HCT116 (cell line): ENCODE measurements at regions not wholly inside any gene's neighbourhood (a gene's known extent, or its start where the extent isn't known, plus 50 kb on each side); places are given as distances from the start of the nearest gene placed in this dataset.

Experiments used
- ATAC-seq: fragments of 200-7000 bp; cut with Tn5 transposase; 2 replicates; pipeline ENCODE4 v1.9.1; 2020; ENCODE audit warnings: mild to moderate bottlenecking, moderate library complexity
- BruUV-seq: library from RNA; stranded (reverse); fragments of 400-500 nt; replicated peaks from 2 replicates; lab custom pipeline; 2021; lab: Mats Ljungman, UMichigan
- CTCF ChIA-PET: fragments of 300-600 bp; sonication (Branson Sonifier 250); formaldehyde crosslinking; loops from one replicate; lab custom pipeline; 2021; ENCODE audit warnings: antibody characterized with exemption; lab: Charles Lee
- POLR2A ChIA-PET: fragments of 300-600, 350-600 bp; sonication (Branson Sonifier 250); formaldehyde crosslinking; loops from one replicate; lab custom pipeline; 2021; ENCODE audit warnings: antibody characterized with exemption; lab: Charles Lee
- RAD21 ChIA-PET, 2 experiments: fragments of 300-600 bp; sonication (Branson Sonifier 250); formaldehyde crosslinking; loops; one replicate each; lab custom pipeline; 2023; ENCODE audit warnings: low total read pairs in 2 of 2; ENCODE audit not compliant: uncharacterized antibody in 2 of 2, unreplicated experiment in 2 of 2, low non-redundant PET in 1 of 2; lab: Charles Lee
- DNase-seq: peaks from one replicate; pipeline ENCODE4 v3.0.0-alpha.2; 2010; ENCODE audit warnings: low read depth, low spot score
- H2AFZ ChIP-seq: fragments of 200-600 bp; shearing (Covaris generic), sonication (generic); 2 replicates; pipeline ENCODE4 v1.6.1; 2017; ENCODE audit warnings: low read depth, mixed run types, mixed read lengths, antibody characterized with exemption, low read length; ENCODE audit not compliant: poor library complexity, severe bottlenecking
- H3K27ac ChIP-seq: 2 replicates; pipeline ENCODE4 v1.5.1; 2012; ENCODE audit warnings: low read depth, low read length
- H3K27me3 ChIP-seq: fragments of 200-600 bp; sonication (generic); 2 replicates; pipeline ENCODE4 v1.6.1; 2016; ENCODE audit warnings: mixed run types, low read length, mixed read lengths; ENCODE audit not compliant: insufficient read depth
- H3K36me3 ChIP-seq, 2 experiments: fragments of 200-500 bp in 1 of 2; fragments of 200-600 bp in 1 of 2; sonication (Bioruptor generic) in 1 of 2; sonication (generic) in 1 of 2; 2 replicates each; pipeline versions ENCODE4 v1.5.1 to v1.6.1; 2014 to 2016; ENCODE audit warnings: low read length in 2 of 2, inconsistent platforms in 1 of 2, mixed read lengths in 1 of 2, mixed run types in 1 of 2; ENCODE audit not compliant: insufficient read depth in 2 of 2, control insufficient read depth in 1 of 2
- H3K4me1 ChIP-seq, 2 experiments: fragments of 200-600 bp in 1 of 2; sonication (generic) in 1 of 2; 2 replicates each; pipeline versions ENCODE4 v1.5.1 to v1.6.1; 2012 to 2017; ENCODE audit warnings: low read length in 2 of 2, inconsistent platforms in 1 of 2, mild to moderate bottlenecking in 1 of 2, mixed read lengths in 1 of 2, mixed run types in 1 of 2, moderate library complexity in 1 of 2; ENCODE audit not compliant: insufficient read depth in 2 of 2, control insufficient read depth in 1 of 2
- H3K4me2 ChIP-seq: fragments of 200-600 bp; sonication (generic); 2 replicates; pipeline ENCODE4 v1.6.1; 2017; ENCODE audit warnings: mixed run types, low read length, mixed read lengths
- H3K4me3 ChIP-seq, 2 experiments: fragments of 200-600 bp in 1 of 2; sonication (generic) in 1 of 2; replicated peaks in 1 of 2; 2 replicates each; pipeline ENCODE4 v1.5.1; 2011 to 2016; ENCODE audit warnings: low read length in 2 of 2, control low read depth in 1 of 2, low read depth in 1 of 2, mild to moderate bottlenecking in 1 of 2, mixed read lengths in 1 of 2, mixed run types in 1 of 2
- H3K79me2 ChIP-seq: fragments of 200-600 bp; sonication (generic); 2 replicates; pipeline ENCODE4 v1.6.1; 2017; ENCODE audit warnings: mild to moderate bottlenecking, mixed run types, low read length, moderate library complexity, mixed read lengths; ENCODE audit not compliant: insufficient read depth
- H3K9ac ChIP-seq: fragments of 200-600 bp; sonication (generic); 2 replicates; pipeline ENCODE4 v1.6.1; 2016; ENCODE audit warnings: low read length, mixed read lengths
- H3K9me2 ChIP-seq: fragments of 200-600 bp; sonication (generic), shearing (Covaris generic); 2 replicates; pipeline ENCODE4 v1.6.1; 2017; ENCODE audit warnings: mixed run types, mild to moderate bottlenecking, moderate library complexity; ENCODE audit not compliant: insufficient read depth
- H3K9me3 ChIP-seq, 2 experiments: fragments of 200-500 bp in 1 of 2; fragments of 200-600 bp in 1 of 2; sonication (Bioruptor generic) in 1 of 2; sonication (generic) in 1 of 2; 2 replicates each; pipeline ENCODE4 v1.6.1; 2014 to 2017; ENCODE audit warnings: low read length in 2 of 2, mixed read lengths in 2 of 2, inconsistent platforms in 1 of 2, low read depth in 1 of 2, mild to moderate bottlenecking in 1 of 2, mixed run types in 1 of 2, moderate library complexity in 1 of 2; ENCODE audit not compliant: control insufficient read depth in 1 of 2, insufficient read depth in 1 of 2
- H4K20me1 ChIP-seq: fragments of 200-600 bp; sonication (generic), shearing (Covaris generic); 2 replicates; pipeline ENCODE4 v1.6.1; 2017; ENCODE audit warnings: mixed run types, mild to moderate bottlenecking, moderate library complexity; ENCODE audit not compliant: insufficient read depth
- CTCF ChIP-seq, 3 experiments: fragments of 200-600 bp in 1 of 3; sonication (generic) in 1 of 3; IDR thresholded peaks in 2 of 3; conservative IDR thresholded peaks in 1 of 3; 2 replicates each; pipeline ENCODE4 v1.5.1; 2012 to 2017; ENCODE audit warnings: low read depth in 2 of 3, low read length in 2 of 3, antibody characterized with exemption in 1 of 3, borderline replicate concordance in 1 of 3, control low read depth in 1 of 3, mild to moderate bottlenecking in 1 of 3, mixed read lengths in 1 of 3, mixed run types in 1 of 3, moderate library complexity in 1 of 3; ENCODE audit not compliant: insufficient read depth in 1 of 3
- RAD21 ChIP-seq: IDR thresholded peaks from 2 replicates; pipeline ENCODE4 v1.6.1; 2012; ENCODE audit warnings: low read depth, mild to moderate bottlenecking
- YY1 ChIP-seq: IDR thresholded peaks from 2 replicates; pipeline ENCODE4 v1.6.1; 2011; ENCODE audit warnings: low read length, low read depth, moderate library complexity, mild to moderate bottlenecking; ENCODE audit not compliant: insufficient replicate concordance; ENCODE audit errors: extremely low read depth
- intact Hi-C: fragments of 100-400 bp; cut with micrococcal nuclease; formaldehyde crosslinking; loops from 2 replicates; pipeline ENCODE4 v1.10.0; 2022

GRCh38 chr6:168956884-168957730, 296.5 kb downstream of the THBS2 start:
- Histone ChIP-seq H2AFZ (peak overlapping the region; percentile 17), H3K36me3 (no peaks in the 10 kb centered on the region), H3K27ac (no peak overlapping the region), H3K27me3 (no peaks in the 10 kb centered on the region), H3K79me2 (no peaks in the 10 kb centered on the region), H3K4me2 (no peak overlapping the region)
- DNase-seq: peak; percentile 54
- no peak for TF ChIP-seq YY1
- peak; percentile 97 for TF ChIP-seq RAD21
- peak; percentile 82 to 88 (median 86) for TF ChIP-seq CTCF (IDR thresholded peaks at IDR 0.05 in 2 of 3, conservative IDR thresholded peaks at IDR 0.05 in 1 of 3; ENCODE audit: borderline replicate concordance in 1 of 3, insufficient read depth in 1 of 3, low read depth in 2 of 3, low read length in 2 of 3)
- TF ChIP-seq, all 23 proteins: peak for 2
- Histone ChIP-seq H3K9ac (no peak overlapping the region), H3K9me2 (no peaks in the 10 kb centered on the region), H3K4me3 (no peak overlapping the region), H3K4me1 (no peaks in the 10 kb centered on the region), H4K20me1 (no peaks in the 10 kb centered on the region), H3K9me3 (no peaks in the 10 kb centered on the region)
- ATAC-seq: peak; percentile 99
- ChIA-PET RAD21 (interaction anchor here in 1 of 2 experiments (0.5 to 0.6 kb wide), 2 partner anchors 615 to 934 kb away, joined by 3 to 4 read pairs; no protein-coding TSS in a partner anchor), POLR2A (no interaction called here), CTCF (interaction anchor here (0.6 to 2.8 kb wide), 8 partner anchors 13 to 1573 kb away, joined by 3 to 9 read pairs (median 4); no protein-coding TSS in a partner anchor)
- intact Hi-C loops: loop anchor here (1.0 to 10.0 kb wide), 10 partner anchors 62 to 1573 kb away; partner anchors contain the start of genes C6orf120 and WDR27
- no TSS peak for BruUV-seq
